Ramos (cell line): ENCODE measurements at regions not wholly inside any gene's neighbourhood (a gene's known extent, or its start where the extent isn't known, plus 50 kb on each side); places are given as distances from the start of the nearest gene placed in this dataset.

Experiments
- in situ Hi-C: fragments of 300-500 bp; cut with MboI; formaldehyde crosslinking; loops from one replicate; pipeline ENCODE4 v1.14.3; 2022; ENCODE audit warnings: low sequenced_read_pairs; ENCODE audit not compliant: unreplicated experiment

DNA sequence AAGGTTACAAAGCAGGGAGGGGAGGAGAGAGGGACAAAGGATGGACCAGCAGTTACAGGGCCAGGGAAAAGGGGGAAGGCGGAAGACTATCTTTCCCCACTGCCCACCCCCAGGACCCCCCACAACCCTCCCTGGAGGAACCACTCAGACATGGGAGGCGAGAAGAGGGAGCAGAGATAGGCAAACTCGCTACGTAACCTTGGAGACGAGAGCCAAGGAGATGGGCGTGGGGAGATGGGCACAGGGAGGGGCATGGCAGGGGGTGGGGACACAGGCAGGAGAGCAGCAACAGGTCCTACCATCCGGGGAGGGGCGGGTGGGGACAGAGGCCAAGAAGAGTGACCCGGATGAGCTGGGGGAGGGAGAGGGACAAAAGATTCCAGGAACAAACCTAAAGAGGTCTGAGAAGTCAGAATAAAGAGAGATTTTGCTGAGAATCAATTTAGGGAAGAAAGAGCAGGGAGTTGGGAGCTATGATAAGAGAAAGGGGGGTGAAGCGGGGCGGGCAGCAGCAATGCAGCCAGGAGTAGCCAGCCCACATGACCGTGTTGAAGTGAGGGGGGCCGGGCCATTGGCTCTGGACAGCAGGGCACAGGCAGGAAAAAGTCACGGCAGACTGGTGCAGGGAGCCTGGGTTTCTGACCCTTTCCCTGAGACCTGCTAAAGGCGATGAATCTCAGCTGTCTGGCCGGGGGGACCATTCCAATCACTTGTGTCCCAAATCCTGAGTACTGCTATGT is 128.4 kb downstream of the BUD13 start:
- in situ Hi-C loops, result no loop called here

- in situ Hi-C loops, result no loop called here
Measured at GRCh38 chr11:116643521-116643920, 129.3 kb downstream of the BUD13 start.

DNA sequence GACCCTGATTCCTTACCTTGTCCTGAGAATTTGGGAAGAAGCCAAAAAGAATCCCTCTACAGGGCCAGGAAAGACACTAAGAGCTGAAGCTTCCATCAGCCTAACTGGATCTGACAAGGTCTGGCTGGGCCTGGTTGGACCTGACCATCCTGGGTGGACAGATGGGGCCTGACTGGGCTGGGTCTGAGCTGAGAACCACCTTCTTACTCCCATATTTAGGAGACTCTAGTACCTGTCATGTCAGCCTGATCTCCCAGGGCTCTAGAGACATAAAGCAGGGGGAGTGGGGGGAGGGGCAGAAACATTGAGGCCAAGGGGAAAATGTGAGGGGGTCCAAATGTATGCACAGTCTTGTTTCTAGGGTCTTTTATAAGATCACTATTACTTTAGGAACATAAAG is 129.9 kb downstream of the BUD13 start:
- in situ Hi-C loops, result no loop called here

DNA sequence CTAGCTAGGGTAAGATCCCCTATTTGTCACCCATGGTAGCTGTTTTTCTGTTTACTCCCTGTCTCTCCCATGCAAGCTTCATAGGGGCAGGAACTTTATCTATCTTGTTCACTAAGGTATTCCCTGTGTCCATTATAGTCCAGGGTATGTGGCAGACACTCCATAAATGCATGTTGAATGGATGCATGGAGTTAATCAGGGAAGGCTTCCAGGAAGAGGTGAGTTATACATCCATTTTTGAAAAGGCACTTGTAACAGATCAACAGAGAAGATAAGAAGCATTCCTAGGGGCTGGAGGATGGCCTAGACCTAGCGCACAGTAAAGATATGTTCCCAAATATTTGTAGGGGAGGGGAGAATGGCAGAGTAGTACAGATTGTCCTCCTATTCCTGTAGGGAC is 130.3 kb downstream of the BUD13 start:
- in situ Hi-C loops, result no loop called here

DNA sequence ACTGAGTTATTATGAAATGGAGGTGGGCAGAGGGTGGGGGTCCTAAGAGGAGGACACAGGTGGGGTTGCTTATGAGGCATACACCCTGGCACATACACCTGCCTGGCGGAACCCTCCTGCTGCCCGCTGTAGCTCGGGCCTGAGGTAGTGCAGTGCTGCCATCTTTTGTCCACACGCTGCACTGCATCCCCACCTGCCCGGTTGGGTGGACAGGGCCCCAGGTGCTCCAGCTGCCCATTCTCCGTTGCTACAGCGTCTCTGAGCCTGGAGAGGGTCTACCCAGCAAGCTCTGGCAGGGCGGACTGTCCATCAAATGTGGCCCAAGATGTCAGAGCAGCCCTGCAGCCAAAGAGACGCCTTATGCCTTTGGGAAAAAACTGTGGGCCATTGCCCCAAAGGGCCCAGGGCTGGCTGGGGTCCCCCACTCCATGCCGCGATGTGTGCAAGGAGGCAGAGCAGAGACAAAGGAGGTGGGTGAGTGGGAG is 131.2 kb downstream of the BUD13 start:
- in situ Hi-C loops, result no loop called here

DNA sequence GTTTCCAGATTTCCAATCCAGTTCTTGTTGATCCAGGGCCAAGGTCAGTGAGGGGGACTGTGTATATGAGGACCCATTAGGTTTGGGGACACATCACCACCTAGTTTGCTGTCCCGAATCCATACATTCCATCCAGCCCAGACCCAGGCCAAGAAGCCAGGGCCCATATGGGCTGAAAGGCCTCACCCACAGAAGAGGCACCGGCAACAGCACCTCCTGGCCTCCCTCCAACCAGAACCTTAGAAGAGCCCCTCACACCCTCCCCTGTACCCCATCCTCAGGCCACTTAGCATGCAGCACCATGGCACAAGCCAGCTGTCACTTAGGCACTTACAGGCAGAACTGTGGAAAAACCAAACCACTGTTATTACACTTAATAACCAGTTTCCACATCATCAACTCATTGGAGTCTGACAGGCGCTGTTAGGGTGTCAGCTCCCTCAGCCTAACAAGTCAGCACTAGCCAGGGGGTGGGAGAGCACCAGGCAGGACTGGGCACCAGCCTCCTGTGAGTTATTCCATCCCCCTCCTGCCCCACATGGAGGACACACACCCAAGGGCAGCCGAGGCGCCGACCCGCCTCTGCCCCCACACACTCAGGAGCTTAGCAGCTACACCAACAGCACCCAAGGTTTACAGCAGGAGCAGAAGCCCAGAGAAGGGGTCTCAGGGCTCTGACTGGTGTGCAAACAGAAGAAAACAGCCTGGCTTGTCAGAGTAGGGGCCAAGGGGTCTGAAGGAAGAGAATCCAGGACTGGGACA is 132.0 kb downstream of the BUD13 start:
- in situ Hi-C loops, result no loop called here

DNA sequence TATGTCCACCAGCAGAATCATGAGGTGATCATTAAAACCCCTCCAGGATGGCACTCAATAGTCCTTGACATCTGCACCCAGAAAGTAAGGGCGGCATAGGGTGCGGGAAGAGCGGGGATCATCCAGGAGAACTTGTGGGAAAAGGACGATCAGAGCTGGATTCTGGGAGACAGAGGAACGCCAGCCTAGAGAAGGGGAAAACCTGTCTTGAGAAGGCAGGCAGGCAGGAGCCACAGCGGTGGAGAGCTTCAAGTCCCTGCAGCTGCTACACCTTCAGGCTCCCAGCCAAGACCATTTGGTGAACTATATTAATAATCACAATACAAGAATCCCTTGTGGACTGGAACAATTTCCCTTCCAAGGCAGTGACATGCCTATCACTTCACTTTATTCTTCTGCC is 134.3 kb downstream of the BUD13 start:
- in situ Hi-C loops, result no loop called here

GRCh38 chr11:116637766-116638165 is 135.0 kb downstream of the BUD13 start:
- in situ Hi-C loops, result no loop called here

DNA sequence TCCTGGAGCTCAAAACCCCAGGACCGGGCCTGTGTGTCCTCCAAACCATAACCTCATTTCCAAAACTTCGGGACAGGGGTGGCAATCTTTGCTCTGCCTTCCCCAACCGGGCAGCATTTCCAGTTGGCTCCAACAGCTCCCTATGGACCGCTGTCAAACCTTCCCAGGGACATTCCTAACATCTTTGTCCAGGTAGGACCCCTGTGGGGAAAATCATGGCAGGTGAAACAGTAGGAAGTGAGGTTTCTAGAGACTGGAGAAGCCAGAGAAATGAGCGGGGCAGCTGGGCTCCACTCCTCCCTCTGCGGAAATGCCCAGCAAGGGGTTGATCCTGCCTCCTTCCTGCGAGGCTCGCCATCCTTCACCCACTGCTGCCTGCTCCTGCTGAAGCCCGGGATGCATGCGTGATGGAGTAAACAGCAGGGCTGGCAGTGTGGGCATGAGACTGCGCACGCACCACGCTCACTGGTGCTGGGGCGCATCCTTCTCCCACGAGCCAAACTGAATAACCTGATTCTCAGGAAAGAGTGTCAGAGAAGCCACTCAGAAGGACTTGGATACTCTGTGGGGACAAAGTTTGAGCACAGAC is 136.4 kb downstream of the BUD13 start:
- in situ Hi-C loops, result no loop called here

GRCh38 chr11:116631201-116631600 is 141.6 kb downstream of the BUD13 start:
- in situ Hi-C loops, result no loop called here

- in situ Hi-C loops, result no loop called here
Measured at GRCh38 chr11:116618461-116618860, 154.3 kb downstream of the BUD13 start.

DNA sequence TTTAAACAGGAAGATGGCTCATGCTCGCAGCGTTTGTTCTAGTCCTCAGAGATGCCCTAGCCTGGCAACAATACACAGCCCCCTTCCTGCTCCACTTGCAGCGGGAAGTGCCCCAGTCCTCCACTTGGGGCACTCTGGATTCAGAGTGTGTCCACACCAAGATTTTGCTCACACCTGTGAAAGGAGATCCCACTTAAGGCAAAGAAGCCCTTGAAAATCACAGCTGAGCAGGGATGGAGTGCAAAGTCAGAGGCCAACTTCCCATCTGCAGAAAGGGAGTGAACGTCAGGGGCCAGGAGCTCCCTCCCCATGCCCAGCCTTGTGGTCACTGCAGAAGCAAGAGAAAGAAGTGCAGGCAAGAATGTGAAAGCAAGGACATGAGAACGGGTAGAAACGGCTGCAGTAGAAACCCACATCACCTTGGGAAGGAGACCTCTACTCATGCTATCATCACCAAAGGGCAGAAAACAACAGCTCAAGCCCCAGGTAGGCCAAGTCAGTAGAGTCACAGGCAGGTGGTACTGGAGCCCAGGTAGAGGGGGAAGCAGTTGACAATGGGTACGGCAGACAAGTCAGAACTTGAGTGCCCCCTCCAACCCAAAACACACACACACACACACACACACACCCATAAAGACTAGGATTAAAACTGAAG is 157.4 kb downstream of the BUD13 start:
- in situ Hi-C loops, result no loop called here

DNA sequence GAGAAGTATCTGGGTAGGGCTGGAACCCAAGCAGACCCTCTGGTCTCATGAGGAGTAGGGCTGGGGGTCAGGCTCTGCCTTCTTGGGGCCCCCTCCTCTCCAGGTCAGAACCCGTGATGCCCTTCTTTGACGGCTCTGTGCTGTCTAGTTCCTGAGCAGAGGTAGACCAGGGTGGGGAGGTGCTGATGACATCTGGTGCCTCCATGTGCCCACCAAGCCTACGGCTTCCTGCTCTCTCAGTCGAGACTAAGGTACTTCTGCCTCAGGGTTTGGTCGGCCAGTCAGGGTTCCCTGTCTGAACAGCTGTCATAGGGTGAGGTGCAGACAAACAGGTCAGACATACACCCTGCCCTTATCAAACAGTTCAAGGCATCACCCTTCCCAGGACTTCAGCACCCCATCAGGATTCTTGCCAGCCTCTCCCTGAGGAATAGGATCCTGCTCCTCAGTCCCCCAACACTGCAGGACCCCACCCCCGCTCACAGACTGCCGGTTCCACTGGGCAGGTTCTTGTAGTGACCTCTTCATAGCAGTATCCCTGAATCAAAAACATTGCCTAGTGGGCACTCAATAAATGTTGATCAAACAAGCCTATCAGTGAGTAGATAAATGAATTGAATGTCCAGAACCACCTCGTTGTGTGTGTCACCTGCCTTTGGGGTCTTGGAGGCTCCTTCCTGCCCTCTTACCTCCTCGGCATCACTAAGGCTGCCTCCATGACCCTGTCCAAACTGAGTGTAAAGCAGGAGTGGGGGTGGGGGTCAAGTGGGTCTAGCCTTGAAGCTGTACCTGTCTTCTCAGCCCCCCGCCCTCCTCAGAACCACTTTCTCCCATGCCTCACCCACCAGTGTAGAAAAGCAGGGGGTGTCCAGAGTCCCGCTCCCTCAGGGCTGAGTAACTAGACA is 158.2 kb downstream of the BUD13 start:
- in situ Hi-C loops, result no loop called here

DNA sequence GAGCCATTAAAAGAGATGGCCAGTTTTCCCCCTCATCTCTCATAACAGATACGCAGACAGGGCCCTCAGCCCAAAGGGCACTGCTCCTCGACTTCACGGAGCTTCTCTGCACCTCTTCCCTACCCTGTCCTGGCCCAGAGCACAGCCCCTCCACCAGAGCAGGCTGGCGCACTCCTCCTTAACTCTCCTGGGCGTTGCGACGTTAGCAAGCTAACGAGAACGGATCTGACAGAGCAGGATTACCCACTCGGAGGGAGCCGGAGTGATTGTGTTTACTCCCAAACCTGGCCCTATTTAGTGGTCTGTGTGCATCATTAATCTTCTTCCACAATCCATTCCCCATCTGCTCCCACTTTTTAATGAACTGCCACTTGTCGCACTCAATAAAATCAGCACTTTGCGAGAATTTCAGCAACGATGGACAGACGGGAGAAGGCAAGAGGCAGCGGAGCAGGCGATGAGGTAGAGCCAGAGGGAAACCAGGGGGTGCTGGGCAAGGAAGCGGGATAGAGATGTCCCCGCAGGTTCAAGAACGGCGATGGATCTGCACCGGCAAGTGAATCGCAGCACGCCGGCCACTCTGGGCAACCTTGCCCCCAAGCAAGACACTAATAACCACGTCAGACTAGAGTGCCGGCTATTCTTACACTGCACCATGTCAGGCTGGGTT is 159.4 kb downstream of the BUD13 start:
- in situ Hi-C loops, result no loop called here

GRCh38 chr11:116611998-116612620 is 160.7 kb downstream of the BUD13 start:
- in situ Hi-C loops, result no loop called here

- in situ Hi-C loops, result no loop called here
Measured at GRCh38 chr11:116610190-116610589, 162.6 kb downstream of the BUD13 start.

- in situ Hi-C loops, result no loop called here
Measured at GRCh38 chr11:116607027-116607426, 165.8 kb downstream of the BUD13 start.

DNA sequence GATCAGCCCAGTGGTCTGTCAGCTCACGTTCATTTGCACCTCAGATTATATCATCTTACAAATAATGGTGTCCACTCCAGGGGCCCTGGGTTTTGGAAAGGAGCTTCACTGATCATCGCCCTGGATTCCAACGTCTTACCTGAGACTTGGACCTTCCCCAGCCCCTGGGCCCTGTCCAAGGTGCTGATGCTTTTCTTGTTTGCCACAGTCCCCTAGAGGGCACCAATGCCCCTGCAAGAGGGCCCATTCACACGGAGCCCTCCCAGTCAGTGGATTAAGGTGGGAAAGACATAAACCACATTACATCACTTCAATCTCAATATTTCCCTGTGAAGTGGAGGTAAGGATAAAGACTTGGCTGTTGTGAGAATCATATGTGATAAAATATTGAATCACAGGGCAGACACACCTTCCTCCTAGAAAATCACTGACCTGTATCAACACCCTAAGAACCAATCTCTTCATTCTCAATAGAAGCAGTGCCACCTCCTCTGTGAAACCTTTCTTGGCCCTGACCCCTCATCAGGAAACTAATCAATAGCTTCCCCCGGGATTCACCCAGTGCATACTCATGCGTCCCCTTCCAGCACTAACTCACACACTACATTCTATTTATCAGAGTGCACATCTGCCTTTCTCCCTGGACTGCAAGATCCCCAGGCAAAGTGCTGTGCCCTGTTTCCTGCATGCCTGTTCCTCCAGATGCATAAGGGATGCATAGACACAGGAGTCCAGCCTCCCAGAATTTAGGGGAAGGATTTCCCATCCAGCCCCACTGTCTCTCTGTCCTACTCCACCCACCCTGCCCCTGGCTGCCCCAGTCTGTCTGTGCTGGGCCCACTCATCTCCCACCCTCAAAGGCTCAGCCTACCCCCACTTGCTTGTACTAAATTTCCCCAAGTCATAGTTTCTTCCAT is 167.0 kb downstream of the BUD13 start:
- in situ Hi-C loops, result no loop called here
